HG03520 (cell line): ENCODE measurements at regions not wholly inside any gene's neighbourhood (a gene's known extent, or its start where the extent isn't known, plus 50 kb on each side); places are given as distances from the start of the nearest gene placed in this dataset.
"Not testable (repeated sequence)": the region's sequence is repeated elsewhere in the genome, so short reads cannot be mapped to it uniquely, and the experiment has no call there.

Source experiments
- ATAC-seq: cut with Tn5 transposase; IDR thresholded peaks from one replicate; pipeline ENCODE4 v1.9.1; 2021; ENCODE audit warnings: mild to moderate bottlenecking, moderate library complexity; ENCODE audit not compliant: unreplicated experiment

GRCh38 chr5:123705741-123706140 lies 193.8 kb downstream of the CSNK1G3 start:
- ATAC-seq, result no peak

GRCh38 chr5:123701511-123702200 lies 189.7 kb downstream of the CSNK1G3 start:
- ATAC-seq, result no peak

GRCh38 chr5:123700624-123701287 lies 188.8 kb downstream of the CSNK1G3 start:
- no peak for ATAC-seq

GRCh38 chr5:123699571-123699970 lies 187.6 kb downstream of the CSNK1G3 start:
- no peak for ATAC-seq

GRCh38 chr5:123698937-123699336 lies 187.0 kb downstream of the CSNK1G3 start:
- ATAC-seq, result not testable (repeated sequence)

GRCh38 chr5:123696921-123697341 lies 185.0 kb downstream of the CSNK1G3 start:
- no peak for ATAC-seq

- ATAC-seq, result no peak
Observed at GRCh38 chr5:123690821-123691220, 178.8 kb downstream of the CSNK1G3 start.

- ATAC-seq, result no peak
Observed at GRCh38 chr5:123681061-123681460, 169.1 kb downstream of the CSNK1G3 start.

GRCh38 chr5:123673107-123673506 lies 161.1 kb downstream of the CSNK1G3 start:
- ATAC-seq, result no peak

GRCh38 chr5:123671711-123672456 lies 159.9 kb downstream of the CSNK1G3 start:
- no peak for ATAC-seq

GRCh38 chr5:123671042-123671441 lies 159.1 kb downstream of the CSNK1G3 start:
- no peak for ATAC-seq
